ENCODE measurements at regions not wholly inside any gene's neighbourhood (a gene's known extent, or its start where the extent isn't known, plus 50 kb on each side); places are given as distances from the start of the nearest gene placed in this dataset.
"Not testable (repeated sequence)": the region's sequence is repeated elsewhere in the genome, so short reads cannot be mapped to it uniquely, and the experiment has no call there.

GRCh38 chr2:75846683-75847190 lies 136.0 kb upstream of the GCFC2 start:
- Histone ChIP-seq H3K9ac (ENCODE audit: low read length) (no peak overlapping the region), H3K4me1 (ENCODE audit: control insufficient read depth, insufficient read depth, low read length) (no peaks in the 10 kb centered on the region), H3K27me3 (replicated peaks; ENCODE audit: control insufficient read depth, insufficient read depth, low read length) (no peaks in the 10 kb centered on the region), H3K4me3 (ENCODE audit: low read length) (no peak overlapping the region), H3K36me3 (ENCODE audit: control insufficient read depth, insufficient read depth, low read length, severe bottlenecking) (no peaks in the 10 kb centered on the region), H3K9me3 (ENCODE audit: control insufficient read depth, low read length) (no peaks in the 10 kb centered on the region)
- DNase-seq (ENCODE audit: low read depth): no peak

DNA sequence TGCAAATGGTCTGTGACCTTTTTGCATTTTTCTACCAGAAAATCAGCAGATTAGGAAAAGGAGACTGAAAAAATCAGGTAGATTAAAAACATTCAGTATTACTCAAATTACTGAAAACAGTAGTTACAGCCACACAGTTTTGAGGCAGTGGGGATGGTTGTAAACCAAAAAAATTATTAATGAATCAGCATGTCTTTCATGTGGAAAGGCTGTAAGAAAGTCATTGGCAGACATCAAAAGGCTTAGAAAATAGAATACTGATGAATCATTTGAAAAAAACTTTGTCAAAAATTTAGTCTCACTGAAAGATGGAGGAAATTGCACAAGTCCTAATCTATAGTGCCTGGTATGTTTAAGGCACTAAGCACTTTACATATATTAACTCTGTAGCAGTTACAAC lies 133.9 kb upstream of the GCFC2 start:
- Histone ChIP-seq H3K4me3 (ENCODE audit: low read length) (no peak overlapping the region), H3K4me1 (ENCODE audit: control insufficient read depth, insufficient read depth, low read length) (no peaks in the 10 kb centered on the region), H3K36me3 (ENCODE audit: control insufficient read depth, insufficient read depth, low read length, severe bottlenecking) (no peaks in the 10 kb centered on the region), H3K9me3 (ENCODE audit: control insufficient read depth, low read length) (no peaks in the 10 kb centered on the region), H3K9ac (ENCODE audit: low read length) (no peak overlapping the region), H3K27me3 (replicated peaks; ENCODE audit: control insufficient read depth, insufficient read depth, low read length) (no peaks in the 10 kb centered on the region)
- DNase-seq (ENCODE audit: low read depth): no peak

- not testable (repeated sequence) for DNase-seq (ENCODE audit: low read depth); H3K27me3 ChIP-seq (replicated peaks; ENCODE audit: control insufficient read depth, insufficient read depth, low read length); H3K9me3 ChIP-seq (ENCODE audit: control insufficient read depth, low read length)
These were observed 123.9 kb upstream of the GCFC2 start for GRCh38 chr2:75834588-75834987.

DNA sequence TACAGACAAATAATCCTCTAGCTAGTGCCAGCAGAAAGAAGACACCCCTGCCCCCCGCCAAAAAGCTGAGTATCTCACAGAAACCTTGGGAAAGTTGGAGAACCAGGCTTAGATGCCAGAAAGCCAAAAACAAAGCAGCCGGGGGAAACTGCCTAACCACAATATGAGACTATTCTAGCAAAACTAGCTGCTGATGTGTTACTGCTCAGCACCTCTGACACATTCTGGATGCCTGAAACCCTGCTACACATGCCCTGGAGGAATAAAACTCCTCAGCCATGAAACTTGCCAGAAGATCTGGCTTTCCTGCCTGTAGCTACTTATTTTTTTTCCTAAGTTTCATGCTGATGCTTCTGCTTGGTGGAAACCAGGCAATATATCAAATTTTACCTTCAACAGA lies 122.7 kb upstream of the GCFC2 start:
- H3K4me1 ChIP-seq (ENCODE audit: control insufficient read depth, insufficient read depth, low read length): no peaks in the 10 kb centered on the region
- H3K4me3 ChIP-seq (ENCODE audit: low read length): no peak overlapping the region
- H3K36me3 ChIP-seq (ENCODE audit: control insufficient read depth, insufficient read depth, low read length, severe bottlenecking): no peaks in the 10 kb centered on the region
- H3K9ac ChIP-seq (ENCODE audit: low read length): no peak overlapping the region
- no peaks in the 10 kb centered on the region for H3K27me3 ChIP-seq (replicated peaks; ENCODE audit: control insufficient read depth, insufficient read depth, low read length)
- no peaks in the 10 kb centered on the region for H3K9me3 ChIP-seq (ENCODE audit: control insufficient read depth, low read length)
- DNase-seq (ENCODE audit: low read depth): no peak

More at GRCh38 chr2:75834588-75834987, 123.9 kb upstream of the GCFC2 start:
- not testable (repeated sequence) for H3K36me3 ChIP-seq (ENCODE audit: control insufficient read depth, insufficient read depth, low read length, severe bottlenecking); H3K4me1 ChIP-seq (ENCODE audit: control insufficient read depth, insufficient read depth, low read length); H3K4me3 ChIP-seq (ENCODE audit: low read length); H3K9ac ChIP-seq (ENCODE audit: low read length)

- H3K36me3 ChIP-seq (ENCODE audit: control insufficient read depth, insufficient read depth, low read length, severe bottlenecking): no peaks in the 10 kb centered on the region
- no peaks in the 10 kb centered on the region for H3K27me3 ChIP-seq (replicated peaks; ENCODE audit: control insufficient read depth, insufficient read depth, low read length)
- no peak overlapping the region for H3K9ac ChIP-seq (ENCODE audit: low read length)
- no peaks in the 10 kb centered on the region for H3K4me1 ChIP-seq (ENCODE audit: control insufficient read depth, insufficient read depth, low read length)
- no peak overlapping the region for H3K4me3 ChIP-seq (ENCODE audit: low read length)
- peaks cover 16% of the 10 kb centered on the region for H3K9me3 ChIP-seq (ENCODE audit: control insufficient read depth, low read length)
- DNase-seq (ENCODE audit: low read depth): no peak
These were observed 118.1 kb upstream of the GCFC2 start for GRCh38 chr2:75828826-75829225.

DNA sequence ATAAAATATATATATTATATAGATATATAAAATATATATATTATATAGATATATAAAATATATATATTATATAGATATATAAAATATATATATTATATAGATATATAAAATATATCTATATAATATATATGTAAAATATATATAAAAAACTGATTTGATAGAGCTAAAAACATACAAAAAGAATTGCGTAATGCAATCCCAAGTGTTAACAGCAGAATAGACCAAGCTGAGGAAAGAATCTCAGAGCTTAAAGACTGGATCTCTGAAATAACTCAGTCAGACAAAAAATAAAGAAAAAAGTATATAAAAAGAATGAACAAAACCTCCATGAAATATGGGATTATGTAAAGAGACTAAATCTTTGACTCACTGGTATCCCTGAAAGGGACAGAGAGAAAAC lies 112.8 kb upstream of the GCFC2 start:
- H3K9ac ChIP-seq (ENCODE audit: low read length); H3K36me3 ChIP-seq (ENCODE audit: control insufficient read depth, insufficient read depth, low read length, severe bottlenecking); H3K27me3 ChIP-seq (replicated peaks; ENCODE audit: control insufficient read depth, insufficient read depth, low read length); DNase-seq (ENCODE audit: low read depth); H3K4me1 ChIP-seq (ENCODE audit: control insufficient read depth, insufficient read depth, low read length); H3K4me3 ChIP-seq (ENCODE audit: low read length): not testable (repeated sequence)
- peaks cover 19% of the 10 kb centered on the region for H3K9me3 ChIP-seq (ENCODE audit: control insufficient read depth, low read length)

- Histone ChIP-seq H3K4me3 (ENCODE audit: low read length) (no peak overlapping the region), H3K36me3 (ENCODE audit: control insufficient read depth, insufficient read depth, low read length, severe bottlenecking) (no peaks in the 10 kb centered on the region)
These were observed 111.6 kb upstream of the GCFC2 start for GRCh38 chr2:75822336-75822735.

DNA sequence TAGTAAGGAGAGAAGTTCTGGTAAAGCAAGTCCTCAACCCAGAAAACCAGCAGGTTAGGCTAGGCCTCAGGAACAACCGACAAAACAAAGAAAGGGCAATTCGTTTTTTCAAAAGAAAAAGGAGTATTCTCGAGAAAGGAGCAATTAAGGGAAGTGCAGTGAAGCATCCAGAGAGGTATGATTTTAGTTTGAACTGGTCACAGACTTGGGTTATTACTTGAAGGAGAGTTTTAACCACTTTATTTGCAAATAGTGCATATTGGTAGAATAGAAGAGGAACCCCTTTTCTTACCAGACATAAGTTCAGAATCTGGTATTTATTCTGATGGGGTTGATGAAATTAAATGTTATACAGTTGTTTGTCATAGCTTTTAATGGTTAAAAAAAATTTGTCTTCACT lies 110.0 kb upstream of the GCFC2 start:
- no peak overlapping the region for H3K9ac ChIP-seq (ENCODE audit: low read length)
- H3K4me3 ChIP-seq (ENCODE audit: low read length): no peak overlapping the region
- H3K9me3 ChIP-seq (ENCODE audit: control insufficient read depth, low read length): peaks cover 16% of the 10 kb centered on the region
- H3K27me3 ChIP-seq (replicated peaks; ENCODE audit: control insufficient read depth, insufficient read depth, low read length): no peaks in the 10 kb centered on the region
- no peaks in the 10 kb centered on the region for H3K4me1 ChIP-seq (ENCODE audit: control insufficient read depth, insufficient read depth, low read length)
- no peak for DNase-seq (ENCODE audit: low read depth)
- no peaks in the 10 kb centered on the region for H3K36me3 ChIP-seq (ENCODE audit: control insufficient read depth, insufficient read depth, low read length, severe bottlenecking)

More at GRCh38 chr2:75822336-75822735, 111.6 kb upstream of the GCFC2 start:
- Histone ChIP-seq H3K4me1 (ENCODE audit: control insufficient read depth, insufficient read depth, low read length) (no peaks in the 10 kb centered on the region), H3K9ac (ENCODE audit: low read length) (no peak overlapping the region), H3K27me3 (replicated peaks; ENCODE audit: control insufficient read depth, insufficient read depth, low read length) (no peaks in the 10 kb centered on the region), H3K9me3 (ENCODE audit: control insufficient read depth, low read length) (peaks cover 19% of the 10 kb centered on the region)
- no peak for DNase-seq (ENCODE audit: low read depth)

GRCh38 chr2:75810611-75811330 lies 100.1 kb upstream of the GCFC2 start:
- no peaks in the 10 kb centered on the region for H3K4me1 ChIP-seq (ENCODE audit: control insufficient read depth, insufficient read depth, low read length)
- H3K36me3 ChIP-seq (ENCODE audit: control insufficient read depth, insufficient read depth, low read length, severe bottlenecking): no peaks in the 10 kb centered on the region
- H3K27me3 ChIP-seq (replicated peaks; ENCODE audit: control insufficient read depth, insufficient read depth, low read length): no peaks in the 10 kb centered on the region
- H3K9ac ChIP-seq (ENCODE audit: low read length): no peak overlapping the region
- DNase-seq (ENCODE audit: low read depth): no peak
- H3K9me3 ChIP-seq (ENCODE audit: control insufficient read depth, low read length): no peaks in the 10 kb centered on the region
- no peak overlapping the region for H3K4me3 ChIP-seq (ENCODE audit: low read length)

- Histone ChIP-seq H3K4me1 (ENCODE audit: control insufficient read depth, insufficient read depth, low read length) (no peaks in the 10 kb centered on the region), H3K27me3 (replicated peaks; ENCODE audit: control insufficient read depth, insufficient read depth, low read length) (no peaks in the 10 kb centered on the region), H3K36me3 (ENCODE audit: control insufficient read depth, insufficient read depth, low read length, severe bottlenecking) (no peaks in the 10 kb centered on the region), H3K4me3 (ENCODE audit: low read length) (no peak overlapping the region), H3K9ac (ENCODE audit: low read length) (no peak overlapping the region), H3K9me3 (ENCODE audit: control insufficient read depth, low read length) (no peaks in the 10 kb centered on the region)
- no peak for DNase-seq (ENCODE audit: low read depth)
These were observed 98.2 kb upstream of the GCFC2 start for GRCh38 chr2:75808793-75809535.

DNA sequence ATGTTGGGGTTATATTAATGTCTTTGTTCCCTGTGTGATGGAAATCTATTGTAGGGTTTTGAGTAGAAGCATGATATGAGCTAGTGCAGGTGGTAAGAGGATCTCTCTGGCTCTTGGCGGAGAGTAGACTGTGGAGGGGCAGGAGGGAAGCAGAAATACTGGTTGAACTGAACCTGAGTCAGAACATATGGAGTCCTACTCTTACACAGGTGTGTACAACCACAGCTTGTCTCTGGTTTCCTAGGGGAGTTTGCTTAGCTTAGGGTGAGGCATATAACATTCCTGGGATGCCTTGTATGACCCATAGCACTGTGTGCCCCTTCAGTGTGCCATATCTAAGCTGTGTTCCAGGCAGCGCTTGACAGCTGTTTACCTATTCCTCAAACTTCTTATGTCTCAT lies 97.3 kb upstream of the GCFC2 start:
- H3K4me3 ChIP-seq (ENCODE audit: low read length): no peak overlapping the region
- DNase-seq (ENCODE audit: low read depth): no peak

More for the DNA sequence above, 97.3 kb upstream of the GCFC2 start:
- no peaks in the 10 kb centered on the region for H3K36me3 ChIP-seq (ENCODE audit: control insufficient read depth, insufficient read depth, low read length, severe bottlenecking)
- H3K9ac ChIP-seq (ENCODE audit: low read length): no peak overlapping the region
- H3K27me3 ChIP-seq (replicated peaks; ENCODE audit: control insufficient read depth, insufficient read depth, low read length): no peaks in the 10 kb centered on the region
- no peaks in the 10 kb centered on the region for H3K4me1 ChIP-seq (ENCODE audit: control insufficient read depth, insufficient read depth, low read length)
- H3K9me3 ChIP-seq (ENCODE audit: control insufficient read depth, low read length): no peaks in the 10 kb centered on the region

Measured in adipocyte (in vitro differentiated cells).